ENCODE measurements at regions not wholly inside any gene's neighbourhood (a gene's known extent, or its start where the extent isn't known, plus 50 kb on each side); places are given as distances from the start of the nearest gene placed in this dataset.

- no peaks in the 10 kb centered on the region for H3K36me3 Mint-ChIP-seq (ENCODE audit: low read depth)
- intact Hi-C loops (cut with micrococcal nuclease), result no loop called here
- H3K9me3 Mint-ChIP-seq, result no peaks in the 10 kb centered on the region
- DNase-seq (ENCODE audit: low spot score), result no peak
- no peak overlapping the region for H3K4me3 Mint-ChIP-seq
- peaks cover 8% of the 10 kb centered on the region for H3K27me3 Mint-ChIP-seq (ENCODE audit: insufficient read depth)
- H3K4me1 Mint-ChIP-seq (ENCODE audit: low read depth), result no peaks in the 10 kb centered on the region
- H3K27ac Mint-ChIP-seq, result no peak overlapping the region
Measured at GRCh38 chr4:159489646-159490045, 386.8 kb downstream of the RAPGEF2 start.

- H3K9me3 Mint-ChIP-seq, result no peaks in the 10 kb centered on the region
- H3K36me3 Mint-ChIP-seq (ENCODE audit: low read depth), result no peaks in the 10 kb centered on the region
- no peaks in the 10 kb centered on the region for H3K4me1 Mint-ChIP-seq (ENCODE audit: low read depth)
- H3K27ac Mint-ChIP-seq, result no peak overlapping the region
- H3K27me3 Mint-ChIP-seq (ENCODE audit: insufficient read depth), result peaks cover 5% of the 10 kb centered on the region
- no peak overlapping the region for H3K4me3 Mint-ChIP-seq
- DNase-seq (ENCODE audit: low spot score), result no peak
- intact Hi-C loops (cut with micrococcal nuclease), result no loop called here
Measured at GRCh38 chr4:159495515-159496236, 392.8 kb downstream of the RAPGEF2 start.

DNA sequence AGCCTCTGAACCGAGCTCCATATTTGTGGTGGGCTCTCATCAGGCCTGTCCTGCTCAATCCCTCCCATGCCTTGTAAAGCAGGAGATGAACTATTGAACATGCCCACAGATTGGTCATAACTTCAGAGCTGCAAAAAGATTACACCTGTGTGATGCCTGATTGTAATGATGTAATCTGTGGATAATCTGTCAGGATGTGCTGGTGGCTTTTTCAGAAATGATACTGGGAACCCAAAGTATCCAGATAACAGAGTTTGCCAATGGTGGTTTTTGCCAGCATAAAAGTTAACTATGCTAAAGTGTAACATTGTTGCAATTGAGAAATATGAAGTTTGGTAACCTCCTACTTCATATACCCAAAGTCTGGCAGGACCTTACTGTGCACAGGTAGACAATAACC, 393.4 kb downstream of the RAPGEF2 start:
- no peaks in the 10 kb centered on the region for H3K9me3 Mint-ChIP-seq
- intact Hi-C loops (cut with micrococcal nuclease), result no loop called here

DNA sequence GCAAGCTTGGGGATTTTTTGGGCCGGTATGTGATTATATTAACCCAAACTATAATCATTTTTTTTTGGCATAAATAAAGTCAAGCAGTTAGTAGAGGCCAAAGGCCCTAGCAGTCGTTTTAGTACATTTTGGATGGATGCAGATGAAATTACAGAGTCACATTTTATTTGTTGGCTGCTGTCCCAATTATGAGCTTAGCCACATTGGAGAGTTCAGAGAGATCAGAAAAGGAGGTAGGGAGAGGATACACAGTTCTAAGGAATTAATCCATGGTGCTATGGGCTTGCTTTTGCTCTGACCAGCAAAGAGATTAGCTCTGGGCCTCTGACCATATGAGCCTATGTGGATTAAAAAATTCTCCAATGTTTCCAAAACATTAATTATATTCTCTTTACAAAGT, 395.1 kb downstream of the RAPGEF2 start:
- Mint-ChIP-seq H3K4me3 (no peak overlapping the region), H3K36me3 (ENCODE audit: low read depth) (no peaks in the 10 kb centered on the region), H3K4me1 (ENCODE audit: low read depth) (no peaks in the 10 kb centered on the region), H3K27me3 (ENCODE audit: insufficient read depth) (peaks cover 5% of the 10 kb centered on the region), H3K9me3 (no peaks in the 10 kb centered on the region), H3K27ac (no peak overlapping the region)
- intact Hi-C loops (cut with micrococcal nuclease), result no loop called here
- DNase-seq (ENCODE audit: low spot score), result no peak

More for the DNA sequence above, 393.4 kb downstream of the RAPGEF2 start:
- Mint-ChIP-seq H3K4me3 (no peak overlapping the region), H3K27ac (no peak overlapping the region), H3K4me1 (ENCODE audit: low read depth) (no peaks in the 10 kb centered on the region), H3K27me3 (ENCODE audit: insufficient read depth) (peaks cover 5% of the 10 kb centered on the region), H3K36me3 (ENCODE audit: low read depth) (no peaks in the 10 kb centered on the region)
- no peak for DNase-seq (ENCODE audit: low spot score)

DNA sequence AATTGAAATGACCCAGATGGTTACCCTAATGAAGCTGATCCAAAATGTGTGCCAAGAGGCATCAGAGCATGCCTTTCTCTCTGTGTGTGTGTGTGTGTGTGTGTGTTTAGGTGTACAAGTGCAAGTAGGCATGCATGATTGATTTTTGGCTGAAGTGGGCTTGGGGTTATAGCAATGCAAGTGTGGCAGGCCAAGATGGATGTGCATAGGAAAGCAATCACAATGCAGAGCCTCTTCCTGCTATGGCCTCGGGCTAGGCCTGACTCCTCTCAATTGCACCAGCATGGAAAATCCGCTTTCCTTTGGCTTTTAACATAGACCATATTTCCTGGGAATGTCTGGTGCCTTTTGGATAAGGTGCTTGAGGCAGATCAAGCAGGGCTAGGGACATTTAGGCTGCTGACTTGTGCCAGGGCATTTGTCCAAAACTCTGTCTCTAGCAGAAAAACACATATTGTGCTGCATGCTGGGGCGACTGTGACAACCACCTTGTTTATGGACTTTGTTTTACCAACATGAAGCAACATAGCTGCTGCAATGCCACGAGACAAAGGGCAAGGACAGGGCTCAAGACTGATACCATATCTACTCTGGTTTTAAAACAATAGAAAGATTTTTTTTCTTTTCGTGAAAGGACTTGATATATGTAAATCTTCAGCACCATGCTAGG, 395.7 kb downstream of the RAPGEF2 start:
- Mint-ChIP-seq H3K27ac (no peak overlapping the region), H3K9me3 (no peaks in the 10 kb centered on the region), H3K4me1 (ENCODE audit: low read depth) (no peaks in the 10 kb centered on the region), H3K36me3 (ENCODE audit: low read depth) (no peaks in the 10 kb centered on the region), H3K27me3 (ENCODE audit: insufficient read depth) (peaks cover 2% of the 10 kb centered on the region), H3K4me3 (no peak overlapping the region)
- DNase-seq (ENCODE audit: low spot score), result no peak
- intact Hi-C loops (cut with micrococcal nuclease), result no loop called here

DNA sequence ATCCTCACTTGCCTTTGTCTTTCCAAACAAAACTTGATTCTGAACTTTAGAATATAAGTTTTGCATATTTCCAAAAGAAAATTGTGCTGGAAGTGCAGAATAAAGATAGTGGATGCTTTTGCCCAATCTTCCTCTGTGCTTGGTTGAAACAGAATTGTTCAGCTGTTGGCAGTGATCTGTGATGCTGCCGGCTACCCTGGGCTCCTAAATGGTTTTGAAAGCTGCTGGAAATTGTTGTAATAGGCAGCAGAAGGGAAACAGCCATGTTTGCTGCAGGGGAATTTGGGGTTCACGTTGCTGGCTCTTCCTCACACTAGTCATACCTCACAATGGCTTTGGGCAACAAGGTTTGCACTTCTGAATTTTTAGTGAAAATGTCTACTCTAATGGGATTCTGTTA, 398.0 kb downstream of the RAPGEF2 start:
- H3K4me3 Mint-ChIP-seq, result no peak overlapping the region
- no peak overlapping the region for H3K27ac Mint-ChIP-seq
- H3K4me1 Mint-ChIP-seq (ENCODE audit: low read depth), result no peaks in the 10 kb centered on the region
- H3K36me3 Mint-ChIP-seq (ENCODE audit: low read depth), result no peaks in the 10 kb centered on the region
- intact Hi-C loops (cut with micrococcal nuclease), result no loop called here
- H3K9me3 Mint-ChIP-seq, result no peaks in the 10 kb centered on the region
- H3K27me3 Mint-ChIP-seq (ENCODE audit: insufficient read depth), result peaks cover 4% of the 10 kb centered on the region
- DNase-seq (ENCODE audit: low spot score), result no peak

DNA sequence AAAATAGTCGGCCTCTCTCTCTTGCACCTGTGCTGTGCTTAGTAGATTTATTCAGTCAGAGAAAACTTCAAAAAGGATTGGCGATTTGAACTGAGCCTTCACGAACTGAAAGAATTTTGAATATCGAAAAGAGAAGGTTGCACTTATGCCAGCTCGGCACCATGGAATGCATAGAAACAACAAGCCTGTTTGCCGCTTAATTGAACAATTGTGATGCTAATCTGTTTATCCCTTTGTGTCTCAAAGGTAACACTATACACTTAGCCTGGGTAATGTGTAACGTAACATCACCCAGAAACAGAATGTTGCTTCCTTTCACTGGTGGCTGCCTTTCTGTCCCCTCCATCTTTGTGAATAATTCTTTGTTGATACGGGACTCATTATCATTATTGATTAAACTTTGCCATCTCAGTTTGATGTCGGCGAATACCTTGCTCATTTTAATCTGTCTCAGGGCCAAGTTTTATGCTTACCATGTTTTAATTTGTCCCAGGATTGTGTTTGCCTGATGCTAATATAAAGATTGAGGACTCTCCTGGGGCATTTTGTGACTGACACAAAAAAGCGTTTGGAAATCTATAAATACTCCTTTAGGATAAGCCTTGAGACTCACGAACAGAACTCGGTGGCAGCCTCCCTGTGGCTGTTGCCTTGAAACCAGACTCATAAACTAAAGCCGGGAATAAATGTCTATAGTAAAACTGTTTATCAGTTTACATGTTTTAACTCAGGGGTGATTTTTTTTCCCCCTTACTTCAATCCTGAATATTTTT, 400.5 kb downstream of the RAPGEF2 start:
- no peak for DNase-seq (ENCODE audit: low spot score)
- Mint-ChIP-seq H3K4me1 (ENCODE audit: low read depth) (no peaks in the 10 kb centered on the region), H3K9me3 (no peaks in the 10 kb centered on the region), H3K27ac (no peak overlapping the region), H3K4me3 (no peak overlapping the region), H3K36me3 (ENCODE audit: low read depth) (no peaks in the 10 kb centered on the region), H3K27me3 (ENCODE audit: insufficient read depth) (peaks cover 4% of the 10 kb centered on the region)
- intact Hi-C loops (cut with micrococcal nuclease), result no loop called here

DNA sequence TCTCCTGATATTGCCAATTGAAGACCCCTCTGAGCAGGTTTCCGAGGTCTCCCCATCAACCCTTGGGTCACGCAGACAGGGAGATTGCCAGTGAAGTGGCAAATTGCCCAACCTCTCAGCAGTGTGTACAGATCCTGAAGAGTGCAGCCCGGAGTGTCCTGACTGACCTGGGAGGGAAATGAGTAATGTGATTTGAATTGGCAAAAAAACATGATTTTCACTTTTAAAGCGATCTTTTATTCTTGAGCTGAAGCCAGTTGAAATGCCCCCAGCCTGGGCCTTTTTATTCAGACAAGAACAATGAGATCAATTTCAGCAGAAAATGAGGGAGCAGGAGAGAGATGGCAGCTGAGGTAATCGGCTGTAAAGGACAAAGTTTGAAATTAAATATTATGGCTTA, 401.8 kb downstream of the RAPGEF2 start:
- Mint-ChIP-seq H3K27ac (no peak overlapping the region), H3K4me3 (no peak overlapping the region), H3K27me3 (ENCODE audit: insufficient read depth) (peaks cover 4% of the 10 kb centered on the region), H3K4me1 (ENCODE audit: low read depth) (no peaks in the 10 kb centered on the region), H3K36me3 (ENCODE audit: low read depth) (no peaks in the 10 kb centered on the region), H3K9me3 (no peaks in the 10 kb centered on the region)
- intact Hi-C loops (cut with micrococcal nuclease), result no loop called here
- DNase-seq (ENCODE audit: low spot score), result no peak

DNA sequence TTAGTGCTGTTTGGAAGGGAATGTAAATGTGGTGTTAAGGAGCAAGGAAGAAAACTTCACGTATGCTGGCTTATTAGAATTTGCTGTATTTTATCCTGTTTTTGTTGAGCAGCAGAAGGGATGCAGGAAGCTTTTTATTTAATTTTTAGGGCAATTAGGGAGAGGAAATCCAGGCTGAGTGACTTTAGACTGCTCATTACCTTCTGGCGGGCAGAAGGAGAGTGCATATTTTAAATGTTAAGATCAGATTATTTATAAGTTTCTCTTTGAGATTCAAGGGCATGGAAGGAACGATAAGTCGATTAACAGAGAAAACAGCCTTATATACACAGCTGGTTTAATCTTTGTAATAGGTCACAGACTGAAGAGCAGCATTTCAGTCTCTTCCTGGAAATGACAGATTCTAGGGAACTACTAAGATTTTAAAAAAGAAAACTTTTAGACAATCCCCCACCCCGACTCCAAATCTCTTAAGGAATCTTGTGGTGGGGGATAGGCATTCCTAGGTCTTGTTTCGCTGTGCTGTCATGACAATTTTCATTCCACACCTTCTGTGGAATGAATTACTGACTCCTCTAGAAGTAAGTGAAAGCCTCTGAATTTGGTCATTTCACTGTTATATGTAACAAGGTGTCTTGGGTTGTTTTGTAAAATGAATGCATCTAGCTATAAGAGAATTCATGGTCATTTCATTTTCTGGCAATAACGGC, 402.5 kb downstream of the RAPGEF2 start:
- intact Hi-C loops (cut with micrococcal nuclease), result no loop called here
- Mint-ChIP-seq H3K9me3 (no peaks in the 10 kb centered on the region), H3K27ac (no peak overlapping the region), H3K27me3 (ENCODE audit: insufficient read depth) (peaks cover 4% of the 10 kb centered on the region), H3K4me3 (no peak overlapping the region), H3K36me3 (ENCODE audit: low read depth) (no peaks in the 10 kb centered on the region), H3K4me1 (ENCODE audit: low read depth) (no peaks in the 10 kb centered on the region)
- DNase-seq (ENCODE audit: low spot score), result no peak

DNA sequence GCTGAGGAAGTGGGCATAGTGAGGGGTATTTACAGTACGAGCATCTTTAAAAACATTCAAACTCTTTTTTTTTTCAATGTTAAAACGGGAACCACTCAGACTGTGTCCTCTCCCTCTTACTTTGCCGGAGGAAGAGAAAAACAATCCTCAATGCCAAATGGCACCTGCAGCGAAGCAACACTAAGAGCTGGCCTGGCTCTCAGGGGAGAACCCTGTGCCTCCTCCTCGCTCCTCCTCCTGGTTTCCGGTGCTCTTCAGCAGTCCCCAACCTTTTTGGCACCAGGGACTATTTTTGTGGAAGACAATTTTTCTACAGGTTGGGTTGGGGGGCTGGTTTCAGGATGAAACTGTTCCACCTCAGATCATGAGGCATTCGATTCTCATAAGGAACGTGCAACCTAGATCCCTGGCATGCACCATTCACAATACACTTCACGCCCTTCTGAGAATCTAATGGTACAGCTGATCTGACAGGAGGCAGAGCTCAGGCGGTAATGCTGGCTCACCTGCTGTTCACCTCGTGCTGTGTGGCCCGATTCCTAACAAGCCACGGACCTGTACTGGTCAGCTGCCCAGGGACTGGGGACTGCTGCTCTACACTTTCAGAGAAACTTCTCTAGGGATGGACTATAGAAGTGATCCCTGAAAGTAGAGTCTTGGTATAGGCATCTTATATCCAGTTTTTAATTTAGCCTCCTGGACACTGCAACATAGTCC, 404.1 kb downstream of the RAPGEF2 start:
- peaks cover 4% of the 10 kb centered on the region for H3K27me3 Mint-ChIP-seq (ENCODE audit: insufficient read depth)
- no peak for DNase-seq (ENCODE audit: low spot score)
- H3K4me1 Mint-ChIP-seq (ENCODE audit: low read depth), result no peaks in the 10 kb centered on the region
- no peak overlapping the region for H3K27ac Mint-ChIP-seq
- intact Hi-C loops (cut with micrococcal nuclease), result no loop called here
- no peaks in the 10 kb centered on the region for H3K36me3 Mint-ChIP-seq (ENCODE audit: low read depth)
- H3K4me3 Mint-ChIP-seq, result no peak overlapping the region
- no peaks in the 10 kb centered on the region for H3K9me3 Mint-ChIP-seq

DNA sequence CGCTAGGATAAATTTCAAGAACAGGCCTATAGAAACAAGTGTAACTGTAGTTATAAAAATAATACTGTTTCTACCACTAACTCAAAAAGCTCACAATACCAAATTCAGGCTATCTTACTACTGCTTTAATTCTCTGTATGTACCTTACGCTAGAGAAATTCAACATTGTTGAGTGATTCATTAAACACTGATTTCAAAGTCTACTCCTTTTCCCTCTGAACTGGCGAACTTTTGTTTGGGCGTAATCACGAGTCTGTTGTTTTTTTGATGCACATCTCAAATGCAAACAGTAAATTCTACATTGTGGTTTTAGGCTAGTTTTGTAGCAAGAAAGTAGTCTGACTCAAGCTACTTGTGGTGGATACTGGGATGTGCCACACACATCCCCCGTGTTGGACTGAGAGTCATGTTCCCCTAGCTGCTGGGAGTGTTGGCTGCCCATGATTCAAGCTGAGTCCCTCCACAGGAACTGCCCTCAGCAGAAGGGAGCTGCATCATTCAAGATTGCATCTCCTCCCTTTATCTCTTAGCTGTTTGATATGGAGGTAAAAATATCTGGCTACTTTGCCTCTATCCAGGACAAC, 406.1 kb downstream of the RAPGEF2 start:
- no peak for DNase-seq (ENCODE audit: low spot score)
- intact Hi-C loops (cut with micrococcal nuclease), result no loop called here
- Mint-ChIP-seq H3K36me3 (ENCODE audit: low read depth) (no peaks in the 10 kb centered on the region), H3K27ac (no peak overlapping the region), H3K4me1 (ENCODE audit: low read depth) (no peaks in the 10 kb centered on the region), H3K9me3 (no peaks in the 10 kb centered on the region), H3K4me3 (no peak overlapping the region), H3K27me3 (ENCODE audit: insufficient read depth) (peaks cover 4% of the 10 kb centered on the region)

- no peaks in the 10 kb centered on the region for H3K4me1 Mint-ChIP-seq (ENCODE audit: low read depth)
- no peak for DNase-seq (ENCODE audit: low spot score)
- H3K9me3 Mint-ChIP-seq, result no peaks in the 10 kb centered on the region
- H3K27me3 Mint-ChIP-seq (ENCODE audit: insufficient read depth), result no peaks in the 10 kb centered on the region
- intact Hi-C loops (cut with micrococcal nuclease), result no loop called here
- H3K27ac Mint-ChIP-seq, result no peak overlapping the region
- H3K36me3 Mint-ChIP-seq (ENCODE audit: low read depth), result no peaks in the 10 kb centered on the region
- H3K4me3 Mint-ChIP-seq, result no peak overlapping the region
Measured at GRCh38 chr4:159512348-159512747, 409.5 kb downstream of the RAPGEF2 start.

Measured in activated T-helper 1 cell treated with anti-CD3 and anti-CD28 coated beads, Interleukin-12 subunit alpha, Interleukin-12 subunit beta, Interleukin-2, Interleukin-4 antibody, amounts not matched to agents 30 ng/mL and 10 ng/mL and 1 ng/mL, durations not matched to agents 14 hours and 24 hours and 36 hours (primary cell).